Adrenal gland (tissue), 5 donors: ENCODE measurements at regions not wholly inside any gene's neighbourhood (a gene's known extent, or its start where the extent isn't known, plus 50 kb on each side); places are given as distances from the start of the nearest gene placed in this dataset.

ENCODE experiments used
- CTCF ChIP-seq, 6 experiments: fragments of 450-650 bp in 4 of 6; fragments of 200-600 bp in 2 of 6; sonication (generic) in 1 of 6; IDR thresholded peaks; 1 replicate in 5 of 6; 2 replicates in 1 of 6; pipeline versions ENCODE4 v1.5.1 to v1.8.0; 2016 to 2021; ENCODE audit warnings: antibody characterized with exemption in 6 of 6, mild to moderate bottlenecking in 2 of 6, moderate library complexity in 1 of 6
- POLR2A ChIP-seq, 2 donors: fragments of 450-650 bp; IDR thresholded peaks; one replicate each; pipeline ENCODE4 v1.6.1; 2017; ENCODE audit warnings: antibody characterized with exemption in 2 of 2, mild to moderate bottlenecking in 2 of 2, moderate library complexity in 1 of 2
- donor health status: DM: no; HTN: no; CAD: no.

- TF ChIP-seq CTCF (IDR thresholded peaks at IDR 0.05) = no peak
- no peak for TF ChIP-seq POLR2A (IDR thresholded peaks at IDR 0.05)
These were observed 94.5 kb upstream of the LRFN2 start for GRCh38 chr6:40681622-40682021.
